Stomach (tissue), 4 donors: ENCODE measurements at regions not wholly inside any gene's neighbourhood (a gene's known extent, or its start where the extent isn't known, plus 50 kb on each side); places are given as distances from the start of the nearest gene placed in this dataset.

Source experiments
- CTCF ChIP-seq, 7 experiments: fragments of 450-650 bp in 4 of 7; fragments of 200-600 bp in 3 of 7; sonication (generic) in 3 of 7; IDR thresholded peaks; one replicate each; pipeline ENCODE4 v1.5.1; 2016 to 2019; ENCODE audit warnings: antibody characterized with exemption in 7 of 7, control low read depth in 2 of 7, mild to moderate bottlenecking in 1 of 7
- EP300 ChIP-seq: sonication (generic); formaldehyde crosslinking; IDR thresholded peaks from one replicate; pipeline ENCODE4 v1.6.1; 2017; ENCODE audit warnings: antibody characterized with exemption
- POLR2A ChIP-seq, 4 donors: fragments of 450-650 bp; IDR thresholded peaks; one replicate each; pipeline ENCODE4 v1.6.1; 2016; ENCODE audit warnings: antibody characterized with exemption in 4 of 4, control low read depth in 2 of 4, mild to moderate bottlenecking in 1 of 4, moderate library complexity in 1 of 4

GRCh38 chrX:46325312-46325877 lies 219.8 kb downstream of the ZNF674 start:
- TF ChIP-seq POLR2A (IDR thresholded peaks at IDR 0.05) (no peak), CTCF (IDR thresholded peaks at IDR 0.05) (no peak), EP300 (no peak)
